ENCODE measurements at regions not wholly inside any gene's neighbourhood (a gene's known extent, or its start where the extent isn't known, plus 50 kb on each side); places are given as distances from the start of the nearest gene placed in this dataset.

- H3K4me3 ChIP-seq (ENCODE audit: low read depth in 1 of 2, low read length in 1 of 2), result no peak overlapping the region
- H3K27ac ChIP-seq, result no peak overlapping the region
- no peaks in the 10 kb centered on the region for H3K9me3 ChIP-seq
- no peaks in the 10 kb centered on the region for H3K36me3 ChIP-seq
- no peaks in the 10 kb centered on the region for H3K27me3 ChIP-seq
- no peaks in the 10 kb centered on the region for H3K4me1 ChIP-seq (ENCODE audit: control insufficient read depth in 1 of 2, insufficient read depth in 1 of 2, low read depth in 1 of 2, low read length in 1 of 2)
- TF ChIP-seq CTCF (IDR thresholded peaks at IDR 0.05), result no peak
These were observed 59.7 kb upstream of the PRSS1 start for GRCh38 chr7:142689439-142690120.

DNA sequence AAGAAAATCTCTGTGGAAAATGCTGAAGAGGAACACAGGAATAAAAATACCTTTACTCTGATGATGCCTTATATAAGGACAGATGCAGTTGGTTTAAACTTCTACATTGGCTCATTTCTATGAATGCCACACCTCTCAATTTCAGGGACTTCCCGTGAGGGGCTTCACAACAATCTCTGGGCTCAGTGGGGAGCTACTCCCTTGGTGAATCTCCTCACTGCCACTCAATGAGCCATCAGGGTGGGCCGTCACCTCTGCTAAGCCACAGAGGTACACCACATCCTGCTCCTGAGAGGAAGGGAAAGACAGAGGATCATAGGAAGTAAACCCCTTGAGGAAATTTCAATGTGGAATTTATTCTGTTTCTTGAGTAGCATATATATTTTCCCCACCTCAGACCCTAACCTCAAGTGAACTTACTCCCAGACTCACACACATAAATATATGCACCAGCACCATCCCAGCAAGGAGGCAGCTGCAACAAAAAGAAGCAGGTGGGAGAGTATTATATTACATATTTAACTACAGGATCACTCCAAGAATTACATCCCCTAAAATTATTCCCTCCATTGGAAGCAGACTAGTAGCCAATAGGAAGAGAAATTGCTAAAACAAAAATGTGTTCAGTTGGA is 63.3 kb upstream of the PRSS1 start:
- H3K27ac ChIP-seq, result no peak overlapping the region
- no peaks in the 10 kb centered on the region for H3K27me3 ChIP-seq

GRCh38 chr7:142681314-142682092 is 67.8 kb upstream of the PRSS1 start:
- Histone ChIP-seq H3K27me3 (no peaks in the 10 kb centered on the region), H3K27ac (no peak overlapping the region), H3K36me3 (no peaks in the 10 kb centered on the region), H3K9me3 (no peaks in the 10 kb centered on the region), H3K4me1 (ENCODE audit: control insufficient read depth in 1 of 2, insufficient read depth in 1 of 2, low read depth in 1 of 2, low read length in 1 of 2) (no peaks in the 10 kb centered on the region), H3K4me3 (ENCODE audit: low read depth in 1 of 2, low read length in 1 of 2) (no peak overlapping the region)
- no peak for TF ChIP-seq CTCF (IDR thresholded peaks at IDR 0.05)

More for the DNA sequence above, 63.3 kb upstream of the PRSS1 start:
- Histone ChIP-seq H3K4me3 (ENCODE audit: low read depth in 1 of 2, low read length in 1 of 2) (no peak overlapping the region), H3K36me3 (no peaks in the 10 kb centered on the region), H3K4me1 (ENCODE audit: control insufficient read depth in 1 of 2, insufficient read depth in 1 of 2, low read depth in 1 of 2, low read length in 1 of 2) (no peaks in the 10 kb centered on the region), H3K9me3 (no peaks in the 10 kb centered on the region)
- no peak for TF ChIP-seq CTCF (IDR thresholded peaks at IDR 0.05)

GRCh38 chr7:142671506-142671905 is 77.8 kb upstream of the PRSS1 start:
- Histone ChIP-seq H3K27me3 (no peaks in the 10 kb centered on the region), H3K27ac (no peak overlapping the region), H3K36me3 (no peaks in the 10 kb centered on the region), H3K9me3 (no peaks in the 10 kb centered on the region), H3K4me3 (ENCODE audit: low read depth in 1 of 2, low read length in 1 of 2) (no peak overlapping the region), H3K4me1 (ENCODE audit: control insufficient read depth in 1 of 2, insufficient read depth in 1 of 2, low read depth in 1 of 2, low read length in 1 of 2) (no peaks in the 10 kb centered on the region)
- no peak for TF ChIP-seq CTCF (IDR thresholded peaks at IDR 0.05)

DNA sequence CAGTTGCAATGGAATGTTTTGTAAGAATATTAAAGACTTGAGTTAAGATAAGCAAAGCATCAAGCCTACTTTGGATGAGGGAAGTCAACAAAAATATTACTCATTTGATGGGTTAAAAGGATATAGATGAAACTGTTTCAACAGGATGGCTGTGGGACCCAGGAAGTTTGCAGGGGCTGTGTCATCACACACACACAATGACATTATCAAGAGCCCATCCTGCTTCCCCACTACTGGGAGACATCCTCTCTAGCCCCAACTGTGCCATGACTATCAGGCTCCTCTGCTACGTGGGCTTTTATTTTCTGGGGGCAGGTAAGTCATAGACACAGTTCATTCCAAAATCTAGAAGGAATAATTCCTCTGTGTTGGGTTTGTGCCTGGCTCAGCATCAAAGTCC is 78.8 kb upstream of the PRSS1 start:
- H3K4me1 ChIP-seq (ENCODE audit: control insufficient read depth in 1 of 2, insufficient read depth in 1 of 2, low read depth in 1 of 2, low read length in 1 of 2), result no peaks in the 10 kb centered on the region
- no peak overlapping the region for H3K27ac ChIP-seq
- H3K9me3 ChIP-seq, result no peaks in the 10 kb centered on the region
- no peak for TF ChIP-seq CTCF (IDR thresholded peaks at IDR 0.05)
- H3K36me3 ChIP-seq, result no peaks in the 10 kb centered on the region
- H3K27me3 ChIP-seq, result no peaks in the 10 kb centered on the region
- H3K4me3 ChIP-seq (ENCODE audit: low read depth in 1 of 2, low read length in 1 of 2), result no peak overlapping the region

Measured in neutrophil (primary cell).